D721Med (cell line): ENCODE measurements at regions not wholly inside any gene's neighbourhood (a gene's known extent, or its start where the extent isn't known, plus 50 kb on each side); places are given as distances from the start of the nearest gene placed in this dataset.

ENCODE experiments used
- DNase-seq: peaks from one replicate; pipeline ENCODE4 v3.0.0; 2011; ENCODE audit warnings: low spot score; ENCODE audit not compliant: insufficient read length
- FAIRE-seq: peaks from 2 replicates; lab custom pipeline; 2011; peaks lifted over from hg19 to GRCh38; lab: Jason Lieb, UNC
- TF ChIP-seq, protein P1 (sequence below): IDR thresholded peaks from 2 replicates; pipeline ENCODE4 v1.5.1; 2012; ENCODE audit warnings: mild to moderate bottlenecking, control low read depth; ENCODE audit not compliant: insufficient read depth; ENCODE audit errors: missing control alignments

DNA sequence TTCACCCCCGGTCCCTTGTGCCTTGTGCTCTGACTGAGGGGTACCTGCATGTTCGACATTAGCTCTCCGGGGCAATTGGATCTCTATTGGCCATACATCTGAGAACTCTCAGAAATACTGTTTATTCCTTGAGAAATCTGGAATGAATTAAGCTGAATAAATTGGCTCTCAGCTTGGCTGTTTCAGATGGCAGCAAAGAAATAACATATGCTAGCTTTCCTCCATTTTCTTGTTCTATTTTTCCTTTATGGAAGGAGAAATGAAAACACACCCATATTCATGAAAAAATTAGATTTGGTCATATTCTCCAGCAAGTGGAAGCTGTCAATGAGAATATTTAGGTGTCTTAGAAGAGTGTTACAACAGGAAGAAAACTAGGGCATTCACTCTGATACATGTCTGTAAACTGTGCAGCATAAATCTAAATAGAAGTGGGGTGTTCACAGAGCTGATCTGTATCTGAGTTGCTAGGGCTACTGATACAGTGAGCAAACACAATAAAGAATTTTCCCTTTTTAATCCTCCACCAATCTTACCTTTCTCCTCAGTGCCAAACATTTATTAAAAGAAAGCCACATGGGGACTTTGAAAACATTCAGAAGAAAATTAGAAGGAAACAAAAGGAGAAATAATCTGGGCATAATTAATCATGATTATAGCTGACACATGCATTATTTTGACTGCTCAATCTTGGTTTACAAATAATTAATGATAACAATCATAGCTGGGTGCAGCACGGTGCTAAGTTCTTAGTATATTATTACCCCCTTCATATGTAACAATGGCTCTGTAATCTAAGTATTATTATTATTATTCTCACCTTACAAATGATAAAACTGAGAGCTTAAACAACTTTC is 671.9 kb upstream of the USP24 start:
- no peak for FAIRE-seq
- TF ChIP-seq, protein P1, sequence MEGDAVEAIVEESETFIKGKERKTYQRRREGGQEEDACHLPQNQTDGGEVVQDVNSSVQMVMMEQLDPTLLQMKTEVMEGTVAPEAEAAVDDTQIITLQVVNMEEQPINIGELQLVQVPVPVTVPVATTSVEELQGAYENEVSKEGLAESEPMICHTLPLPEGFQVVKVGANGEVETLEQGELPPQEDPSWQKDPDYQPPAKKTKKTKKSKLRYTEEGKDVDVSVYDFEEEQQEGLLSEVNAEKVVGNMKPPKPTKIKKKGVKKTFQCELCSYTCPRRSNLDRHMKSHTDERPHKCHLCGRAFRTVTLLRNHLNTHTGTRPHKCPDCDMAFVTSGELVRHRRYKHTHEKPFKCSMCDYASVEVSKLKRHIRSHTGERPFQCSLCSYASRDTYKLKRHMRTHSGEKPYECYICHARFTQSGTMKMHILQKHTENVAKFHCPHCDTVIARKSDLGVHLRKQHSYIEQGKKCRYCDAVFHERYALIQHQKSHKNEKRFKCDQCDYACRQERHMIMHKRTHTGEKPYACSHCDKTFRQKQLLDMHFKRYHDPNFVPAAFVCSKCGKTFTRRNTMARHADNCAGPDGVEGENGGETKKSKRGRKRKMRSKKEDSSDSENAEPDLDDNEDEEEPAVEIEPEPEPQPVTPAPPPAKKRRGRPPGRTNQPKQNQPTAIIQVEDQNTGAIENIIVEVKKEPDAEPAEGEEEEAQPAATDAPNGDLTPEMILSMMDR = no peak

DNA sequence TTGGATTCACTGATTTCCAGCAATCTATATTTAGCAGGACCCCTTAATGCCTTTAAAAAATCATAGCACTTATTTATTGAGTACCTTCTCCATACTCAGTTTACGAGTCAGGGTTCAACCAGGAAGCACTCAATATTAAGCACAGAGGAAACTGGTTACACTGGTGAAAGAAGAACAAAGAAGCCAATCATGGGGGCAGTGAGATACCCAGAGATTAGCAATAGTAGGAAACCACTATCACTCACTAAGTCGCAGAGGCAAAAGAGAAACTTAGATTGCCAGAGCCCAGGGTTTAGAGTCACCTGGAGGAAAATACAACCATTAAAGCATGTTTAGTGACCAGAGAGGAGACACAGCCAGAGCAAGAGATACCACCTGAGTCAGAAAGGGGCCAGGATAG is 670.5 kb upstream of the USP24 start:
- DNase-seq (no peak), FAIRE-seq (no peak)
- TF ChIP-seq, protein P1 = no peak

More for the DNA sequence above, 671.9 kb upstream of the USP24 start:
- no peak for DNase-seq

DNA sequence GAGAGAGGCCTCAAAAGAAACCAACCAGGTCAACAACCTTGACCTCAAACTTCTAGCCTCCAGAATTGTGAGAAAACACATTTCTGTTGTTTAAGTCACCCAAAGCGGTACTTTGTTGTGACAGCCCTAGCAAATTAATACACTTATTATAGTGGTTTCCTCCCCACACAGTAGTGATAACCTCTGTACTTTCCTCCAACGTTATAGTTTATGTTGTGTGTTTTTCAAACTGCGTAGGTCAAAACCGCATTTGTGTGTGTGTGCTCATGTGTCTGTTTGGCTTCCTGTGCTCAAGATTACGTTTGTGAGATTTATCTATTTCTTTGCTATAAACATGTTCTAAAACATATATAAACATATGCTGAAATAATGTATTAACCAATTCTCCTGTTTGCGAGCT is 667.8 kb upstream of the USP24 start:
- TF ChIP-seq, protein P1 = no peak
- no peak for FAIRE-seq
- no peak for DNase-seq

DNA sequence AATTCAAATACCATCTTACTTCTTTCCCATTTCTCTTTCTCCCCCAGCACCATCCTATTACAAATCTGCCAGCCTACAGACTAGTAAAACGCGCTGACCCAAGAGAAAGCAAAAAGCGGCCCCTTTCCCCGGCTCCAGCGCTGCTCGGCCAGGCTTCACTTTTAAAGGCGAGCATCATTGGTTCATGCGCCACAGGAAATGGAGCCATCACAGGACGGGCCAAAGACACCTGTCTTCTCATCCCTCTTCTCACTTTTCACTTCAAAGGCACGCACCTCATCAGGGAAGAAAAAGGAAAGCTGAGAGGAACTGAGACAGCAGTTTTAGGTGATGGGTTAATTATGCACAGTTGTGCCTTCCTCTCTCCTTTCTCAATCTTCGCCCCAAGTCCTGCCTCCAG is 664.2 kb upstream of the USP24 start:
- FAIRE-seq (no peak), DNase-seq (no peak)
- TF ChIP-seq, protein P1 = no peak

DNA sequence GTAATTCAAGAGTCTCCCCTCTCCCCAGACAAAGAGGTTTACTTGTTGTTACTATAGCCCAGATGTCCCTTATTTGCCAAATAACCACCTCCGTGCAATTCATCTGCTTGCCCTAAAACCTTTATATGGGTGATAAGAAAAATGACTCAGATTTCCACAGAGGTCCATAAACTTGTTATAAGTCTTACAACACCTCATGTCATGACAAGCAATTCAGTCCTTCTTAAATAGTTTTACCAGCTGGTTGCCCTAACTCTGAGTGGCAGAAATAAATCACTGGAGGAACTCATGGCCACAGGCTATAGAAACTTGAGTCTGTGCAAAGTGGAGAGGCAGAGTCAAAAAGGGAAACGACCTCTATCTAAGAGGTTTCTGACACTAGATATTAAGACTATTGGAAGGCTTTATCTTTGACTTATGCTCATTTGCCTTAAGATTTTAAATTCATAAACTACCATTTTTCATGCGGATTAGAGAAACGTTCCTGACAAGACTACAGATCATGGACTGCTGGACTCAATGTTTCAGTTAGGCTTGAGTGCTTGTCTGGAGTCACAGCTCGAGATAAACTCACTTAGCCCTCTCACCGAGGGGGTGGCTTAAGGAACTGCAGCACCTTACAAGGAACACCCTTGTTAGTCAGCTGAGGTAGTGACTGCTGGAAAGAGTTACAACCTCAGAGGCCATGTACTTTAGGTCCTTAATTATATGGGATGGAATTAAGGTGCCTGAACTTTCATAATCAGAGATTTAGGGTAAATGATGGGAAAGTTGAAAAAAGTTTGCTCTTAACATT is 662.5 kb upstream of the USP24 start:
- TF ChIP-seq, protein P1 = no peak
- FAIRE-seq = no peak
- no peak for DNase-seq

DNA sequence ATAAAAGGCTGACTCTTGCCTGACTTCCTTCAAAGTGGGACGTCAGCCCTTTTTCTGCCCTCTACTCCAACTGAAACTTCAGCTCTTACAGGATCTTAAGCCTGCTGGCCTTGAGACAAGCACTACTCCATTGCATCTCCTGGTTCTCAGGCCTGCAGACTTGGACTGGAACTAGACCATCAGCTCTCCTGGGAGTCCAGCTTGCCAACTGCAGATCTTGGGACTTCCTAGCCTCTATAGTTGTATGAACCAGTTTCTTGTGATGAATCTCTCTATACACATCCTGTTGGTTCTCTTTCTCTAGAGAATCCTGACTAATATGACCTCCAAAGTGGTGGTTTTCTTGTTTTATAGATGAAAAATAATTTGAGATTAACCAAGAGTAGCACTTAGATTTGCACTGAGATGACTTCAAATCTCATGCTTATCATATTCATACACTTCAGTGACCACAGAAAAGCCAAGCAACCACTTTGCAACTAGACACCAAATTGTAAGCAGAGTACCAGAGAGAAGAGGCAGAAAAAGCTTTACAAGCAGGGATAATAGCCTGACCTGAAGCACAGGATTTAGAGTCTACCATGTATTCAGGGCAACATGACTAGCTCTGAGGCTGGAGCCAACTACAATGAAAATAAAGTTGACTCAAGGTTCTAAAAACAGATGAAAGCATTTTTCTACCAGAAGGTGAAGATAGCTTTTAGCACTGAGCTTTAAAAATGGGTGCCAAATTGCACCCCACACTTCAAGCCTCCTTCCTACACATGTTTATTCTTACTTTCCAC is 661.3 kb upstream of the USP24 start:
- DNase-seq (no peak), FAIRE-seq (no peak)
- TF ChIP-seq, protein P1 = no peak
